ENCODE measurements at regions not wholly inside any gene's neighbourhood (a gene's known extent, or its start where the extent isn't known, plus 50 kb on each side); places are given as distances from the start of the nearest gene placed in this dataset.

DNA sequence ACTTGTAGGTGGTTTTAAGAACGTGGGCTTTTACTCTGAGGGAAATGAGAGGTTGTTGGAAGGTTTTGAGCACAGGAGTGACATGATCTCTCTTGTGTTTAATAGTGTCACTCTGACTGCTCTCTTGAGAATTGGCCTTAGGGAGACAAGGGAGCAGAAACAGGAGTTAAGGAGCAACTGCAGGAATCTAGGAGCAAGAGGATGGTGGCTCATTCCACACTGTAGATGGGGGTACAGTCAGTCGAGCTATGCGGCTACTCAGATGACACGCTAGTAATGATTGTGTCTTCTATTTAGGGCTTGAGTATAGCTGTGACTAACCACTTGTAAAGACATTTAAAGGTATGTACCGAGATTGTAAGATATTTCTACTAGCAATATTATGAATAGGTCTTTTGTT, 87.4 kb downstream of the RPRM start:
- Mint-ChIP-seq H3K27me3 (ENCODE audit: low read depth) (no peaks in the 10 kb centered on the region), H3K27ac (ENCODE audit: unreplicated experiment) (no peak overlapping the region), H3K9me3 (no peaks in the 10 kb centered on the region), H3K36me3 (ENCODE audit: low read depth) (no peaks in the 10 kb centered on the region), H3K4me1 (no peaks in the 10 kb centered on the region), H3K4me3 (no peak overlapping the region)
- TF ChIP-seq CTCF (conservative IDR thresholded peaks at IDR 0.05): no peak
- no peak for DNase-seq (ENCODE audit: low read depth, low spot score)

GRCh38 chr2:153388246-153388645, 90.3 kb downstream of the RPRM start:
- Mint-ChIP-seq H3K9me3 (peaks cover 3% of the 10 kb centered on the region), H3K36me3 (ENCODE audit: low read depth) (no peaks in the 10 kb centered on the region), H3K4me3 (no peak overlapping the region), H3K27ac (ENCODE audit: unreplicated experiment) (no peak overlapping the region), H3K4me1 (no peaks in the 10 kb centered on the region), H3K27me3 (ENCODE audit: low read depth) (no peaks in the 10 kb centered on the region)
- DNase-seq (ENCODE audit: low read depth, low spot score): no peak
- no peak for TF ChIP-seq CTCF (conservative IDR thresholded peaks at IDR 0.05)

- no peak overlapping the region for H3K4me3 Mint-ChIP-seq
- no peak overlapping the region for H3K27ac Mint-ChIP-seq (ENCODE audit: unreplicated experiment)
- DNase-seq (ENCODE audit: low read depth, low spot score): no peak
- no peak for TF ChIP-seq CTCF (conservative IDR thresholded peaks at IDR 0.05)
- no peaks in the 10 kb centered on the region for H3K36me3 Mint-ChIP-seq (ENCODE audit: low read depth)
- H3K27me3 Mint-ChIP-seq (ENCODE audit: low read depth): no peaks in the 10 kb centered on the region
- H3K9me3 Mint-ChIP-seq: peaks cover 3% of the 10 kb centered on the region
- H3K4me1 Mint-ChIP-seq: no peaks in the 10 kb centered on the region
Measured at GRCh38 chr2:153387203-153387602, 91.4 kb downstream of the RPRM start.

- no peak for DNase-seq (ENCODE audit: low read depth, low spot score)
- TF ChIP-seq CTCF (conservative IDR thresholded peaks at IDR 0.05): no peak
- Mint-ChIP-seq H3K36me3 (ENCODE audit: low read depth) (no peaks in the 10 kb centered on the region), H3K4me1 (no peaks in the 10 kb centered on the region), H3K27ac (ENCODE audit: unreplicated experiment) (no peak overlapping the region), H3K4me3 (no peak overlapping the region), H3K27me3 (ENCODE audit: low read depth) (no peaks in the 10 kb centered on the region), H3K9me3 (peaks cover 3% of the 10 kb centered on the region)
Measured at GRCh38 chr2:153386481-153386897, 92.1 kb downstream of the RPRM start.

DNA sequence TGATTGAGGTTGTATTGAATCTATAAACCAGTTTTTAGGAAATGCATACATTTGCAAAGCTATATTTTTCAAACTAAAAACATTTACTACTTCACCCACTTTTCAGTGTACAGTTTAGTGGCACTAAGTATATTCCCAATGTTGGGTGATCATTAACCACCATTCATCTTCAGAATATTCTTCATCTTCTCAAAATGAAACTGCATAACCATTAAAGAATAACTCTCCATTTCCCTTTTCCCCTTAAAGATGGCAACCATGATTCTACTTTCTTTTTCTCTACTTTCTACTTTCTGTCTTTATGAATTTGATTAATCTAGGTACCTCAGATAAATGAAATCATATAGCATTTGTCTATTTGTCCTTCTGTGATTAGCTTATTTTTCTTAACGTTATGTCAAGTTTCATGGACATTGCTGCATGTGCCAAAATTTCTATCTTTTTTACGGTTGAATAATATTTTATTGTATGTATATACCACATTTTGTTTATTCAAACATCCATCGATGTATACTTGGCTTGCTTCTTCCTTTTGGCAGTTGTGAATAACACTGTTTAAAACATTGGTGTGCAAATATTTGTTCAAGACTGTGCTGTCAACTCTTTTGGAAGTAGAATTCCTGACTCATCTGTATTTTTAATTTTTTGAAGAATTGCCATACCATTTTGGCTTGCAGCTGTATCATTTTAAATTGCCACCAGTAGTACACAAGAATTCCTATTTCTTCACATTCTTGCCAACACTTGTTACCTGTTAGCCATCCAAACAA, 104.9 kb downstream of the RPRM start:
- no peak for TF ChIP-seq CTCF (conservative IDR thresholded peaks at IDR 0.05)
- Mint-ChIP-seq H3K36me3 (ENCODE audit: low read depth) (no peaks in the 10 kb centered on the region), H3K27ac (ENCODE audit: unreplicated experiment) (no peak overlapping the region), H3K4me1 (no peaks in the 10 kb centered on the region), H3K27me3 (ENCODE audit: low read depth) (no peaks in the 10 kb centered on the region), H3K4me3 (no peak overlapping the region), H3K9me3 (no peaks in the 10 kb centered on the region)
- DNase-seq (ENCODE audit: low read depth, low spot score): no peak

All from neural crest cell (in vitro differentiated cells).